GM19240 (cell line): ENCODE measurements at regions not wholly inside any gene's neighbourhood (a gene's known extent, or its start where the extent isn't known, plus 50 kb on each side); places are given as distances from the start of the nearest gene placed in this dataset.
"Not testable (repeated sequence)": the region's sequence is repeated elsewhere in the genome, so short reads cannot be mapped to it uniquely, and the experiment has no call there.

Experiments used
- DNase-seq: peaks from one replicate; pipeline ENCODE4 v3.0.0; 2011; ENCODE audit warnings: low spot score; ENCODE audit not compliant: insufficient read length

DNA sequence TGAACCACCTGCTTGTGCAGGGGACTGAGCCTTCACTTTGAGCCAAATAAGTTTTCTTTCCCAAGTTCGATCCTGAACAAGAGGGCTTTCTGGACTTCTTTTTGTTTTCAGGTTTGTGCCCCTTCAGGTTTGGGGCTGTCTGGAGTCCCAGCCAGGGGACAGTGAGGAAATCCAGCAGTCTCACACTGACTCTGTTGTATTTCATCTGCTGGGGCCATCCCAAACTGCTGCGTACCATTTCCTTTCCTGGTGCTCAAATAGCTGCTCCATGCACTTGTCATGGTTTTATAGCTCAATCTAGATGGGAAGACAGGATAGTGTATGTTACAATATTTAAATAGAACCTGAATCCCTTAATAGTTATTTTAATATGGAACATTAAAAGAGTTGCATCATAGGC, 66.3 kb upstream of the IGLL5 start:
- no peak for DNase-seq

DNA sequence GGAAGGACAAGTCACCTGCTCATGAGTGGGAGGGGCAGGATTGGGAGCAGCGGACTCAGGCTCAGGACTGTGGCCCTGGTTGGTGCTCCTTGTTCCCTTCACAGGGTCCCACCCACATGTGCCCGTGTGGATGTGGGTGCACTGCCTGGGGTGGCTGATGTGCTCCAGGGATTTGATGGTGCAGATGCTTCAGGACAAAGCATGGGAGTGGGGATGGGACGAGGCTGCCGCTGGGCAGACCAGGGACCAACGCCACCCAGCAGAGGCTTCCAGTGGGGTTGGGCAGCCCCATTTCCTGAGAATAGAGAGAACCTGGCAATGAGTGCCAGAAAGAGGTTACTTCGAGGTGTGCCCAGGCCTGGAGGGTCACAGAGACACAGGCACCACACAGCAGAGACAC, 65.5 kb upstream of the IGLL5 start:
- DNase-seq: no peak

DNA sequence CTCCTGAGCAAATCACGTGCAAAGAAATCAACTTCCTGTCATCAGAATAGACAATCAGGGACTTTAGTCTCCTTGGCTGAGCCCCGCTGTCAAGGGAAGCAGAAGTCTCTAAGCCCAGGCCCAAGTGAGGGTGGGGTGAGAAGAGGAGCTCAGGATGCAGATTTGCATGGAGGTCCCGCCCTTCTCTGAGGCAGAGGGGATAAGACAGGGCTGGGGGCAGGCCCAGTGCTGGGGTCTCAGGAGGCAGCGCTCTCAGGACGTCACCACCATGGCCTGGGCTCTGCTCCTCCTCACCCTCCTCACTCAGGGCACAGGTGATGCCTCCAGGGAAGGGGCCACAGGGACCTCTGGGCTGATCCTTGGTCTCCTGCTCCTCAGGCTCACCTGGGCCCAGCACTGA, 65.1 kb upstream of the IGLL5 start:
- not testable (repeated sequence) for DNase-seq

DNA sequence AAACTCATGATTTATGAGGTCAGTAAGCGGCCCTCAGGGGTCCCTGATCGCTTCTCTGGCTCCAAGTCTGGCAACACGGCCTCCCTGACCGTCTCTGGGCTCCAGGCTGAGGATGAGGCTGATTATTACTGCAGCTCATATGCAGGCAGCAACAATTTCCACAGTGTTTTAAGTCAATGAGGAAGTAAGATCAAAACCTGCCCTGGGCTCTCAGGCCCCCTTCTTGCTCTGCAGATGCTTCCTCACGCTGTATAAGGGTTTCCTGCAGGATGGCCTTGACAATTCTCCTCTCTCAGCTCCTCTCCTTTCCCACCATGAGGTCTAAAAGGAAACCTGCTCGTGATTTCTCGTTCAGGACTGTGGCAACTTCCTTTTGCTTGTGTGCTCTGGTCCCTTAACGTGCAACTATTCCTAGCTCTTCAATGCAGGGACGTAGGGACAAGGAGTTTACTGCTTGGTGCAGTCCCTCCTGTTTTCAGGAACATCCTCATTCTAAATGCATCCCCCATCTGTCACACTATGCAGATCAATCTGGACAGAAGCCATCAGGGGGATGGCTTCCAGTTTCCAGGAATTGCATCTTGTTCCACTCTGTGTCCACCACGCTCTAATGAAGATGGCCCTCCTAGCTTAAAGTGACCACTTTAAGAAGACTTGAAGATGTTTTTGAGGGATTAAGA, 64.3 kb upstream of the IGLL5 start:
- no peak for DNase-seq

DNA sequence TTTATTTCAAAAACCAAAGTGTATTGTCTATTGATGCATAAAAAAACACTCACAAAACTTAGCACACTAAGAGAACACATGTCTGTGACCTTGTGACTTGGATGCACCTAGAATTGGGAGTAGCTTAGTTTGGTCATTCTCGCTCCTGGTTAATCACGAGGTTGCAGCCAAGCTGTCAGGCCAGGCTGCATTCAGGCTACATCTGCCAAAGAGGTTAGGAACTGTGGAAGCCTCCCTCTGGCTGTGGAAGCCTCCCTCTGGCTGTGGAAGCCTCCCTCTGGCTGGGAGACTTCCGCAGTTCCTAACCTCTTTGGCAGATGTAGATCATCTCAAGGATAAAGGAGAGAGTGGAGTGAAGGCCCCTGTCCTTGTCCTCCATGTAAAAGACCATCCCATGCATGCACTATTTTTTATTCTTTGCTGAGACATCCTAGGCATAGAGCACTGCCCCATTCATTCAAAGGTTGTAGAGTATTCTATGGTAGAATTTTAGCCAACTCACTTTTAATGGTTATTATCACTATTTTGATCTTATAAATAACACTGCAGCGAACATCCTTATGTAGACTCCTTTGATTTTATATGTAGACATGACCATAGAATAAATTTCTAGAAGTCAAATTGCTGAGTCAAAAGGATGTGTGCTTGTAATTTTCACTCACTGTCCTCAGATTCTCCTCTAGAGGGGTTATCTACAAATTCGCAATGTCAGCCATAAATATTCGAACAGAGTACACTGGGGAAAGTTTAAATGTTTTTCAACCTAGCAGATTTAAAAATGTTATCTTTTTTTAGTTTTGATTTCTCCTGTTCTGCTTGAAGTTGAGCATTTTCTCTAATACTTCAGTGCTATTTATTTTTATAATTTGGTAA, 63.0 kb upstream of the IGLL5 start:
- no peak for DNase-seq

DNA sequence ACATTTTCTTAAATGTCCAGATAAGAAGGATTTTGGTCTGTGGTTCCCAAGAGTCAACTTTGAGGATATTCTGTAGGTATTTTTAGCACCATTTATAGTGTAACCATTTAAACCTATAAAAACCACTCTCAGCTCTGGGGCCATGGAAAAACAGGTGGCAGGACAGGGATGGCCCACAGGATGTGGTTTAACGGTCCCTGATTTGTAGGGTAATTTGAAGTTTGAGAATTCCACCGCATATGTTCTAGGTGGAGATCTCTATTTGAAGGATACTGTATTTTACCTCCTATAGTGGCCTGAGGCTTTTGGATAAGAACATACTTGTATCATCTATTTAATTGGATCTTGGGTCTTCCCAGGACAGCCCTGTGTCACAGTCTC, 62.4 kb upstream of the IGLL5 start:
- DNase-seq: no peak

DNA sequence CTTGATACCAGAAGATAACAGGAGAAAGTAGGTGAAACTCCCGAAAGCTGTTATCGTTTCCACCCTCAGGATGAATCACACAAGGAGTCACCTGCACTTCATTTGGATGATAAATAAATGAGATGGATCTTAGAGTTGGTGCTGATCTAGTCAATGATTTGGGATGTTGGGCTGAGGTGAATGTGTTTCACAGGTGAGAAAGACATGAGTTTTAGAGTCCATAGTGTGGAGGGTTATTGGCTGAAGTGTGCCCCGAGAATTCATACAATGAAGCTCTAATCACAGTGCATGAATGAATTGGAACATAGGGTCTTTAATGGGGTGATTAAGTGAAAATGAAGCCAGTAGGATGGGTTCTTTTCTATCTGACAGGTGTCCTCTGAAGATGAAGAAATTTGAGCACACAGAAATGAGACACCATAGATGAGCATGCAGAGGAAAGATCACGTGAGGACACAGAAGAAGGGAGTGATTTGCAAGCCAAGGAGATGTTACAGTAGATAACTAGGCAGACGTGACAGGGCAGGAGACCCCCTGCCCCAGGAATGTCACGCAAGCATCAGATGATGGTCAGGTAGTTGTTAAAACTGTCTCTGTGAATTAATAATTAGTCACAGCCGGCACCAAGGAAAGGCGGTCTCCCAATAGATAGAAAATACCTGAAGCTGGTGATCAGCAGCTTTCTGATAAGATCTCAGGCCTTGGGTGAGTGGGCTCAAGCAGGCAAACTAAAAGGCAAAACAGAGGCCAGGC, 60.3 kb upstream of the IGLL5 start:
- DNase-seq: no peak

DNA sequence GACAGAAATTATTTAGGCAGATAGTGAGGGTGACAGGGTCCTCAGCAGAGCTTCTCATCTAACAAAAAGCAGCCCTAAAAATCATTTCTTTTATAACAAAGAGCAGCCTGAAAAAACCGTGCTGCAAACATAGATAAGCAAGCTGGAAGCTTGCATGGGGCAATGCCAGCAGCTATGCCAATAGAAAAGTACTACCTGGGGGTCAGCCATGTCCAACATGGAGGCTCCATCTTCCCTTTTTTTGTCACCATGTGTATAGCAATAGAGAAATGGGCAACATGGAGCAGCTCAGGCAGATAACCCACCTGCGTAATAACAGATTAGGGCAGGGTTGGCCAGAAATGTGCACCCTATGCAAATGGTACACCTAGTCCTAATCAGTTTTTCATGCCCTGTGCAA, 57.4 kb upstream of the IGLL5 start:
- no peak for DNase-seq

DNA sequence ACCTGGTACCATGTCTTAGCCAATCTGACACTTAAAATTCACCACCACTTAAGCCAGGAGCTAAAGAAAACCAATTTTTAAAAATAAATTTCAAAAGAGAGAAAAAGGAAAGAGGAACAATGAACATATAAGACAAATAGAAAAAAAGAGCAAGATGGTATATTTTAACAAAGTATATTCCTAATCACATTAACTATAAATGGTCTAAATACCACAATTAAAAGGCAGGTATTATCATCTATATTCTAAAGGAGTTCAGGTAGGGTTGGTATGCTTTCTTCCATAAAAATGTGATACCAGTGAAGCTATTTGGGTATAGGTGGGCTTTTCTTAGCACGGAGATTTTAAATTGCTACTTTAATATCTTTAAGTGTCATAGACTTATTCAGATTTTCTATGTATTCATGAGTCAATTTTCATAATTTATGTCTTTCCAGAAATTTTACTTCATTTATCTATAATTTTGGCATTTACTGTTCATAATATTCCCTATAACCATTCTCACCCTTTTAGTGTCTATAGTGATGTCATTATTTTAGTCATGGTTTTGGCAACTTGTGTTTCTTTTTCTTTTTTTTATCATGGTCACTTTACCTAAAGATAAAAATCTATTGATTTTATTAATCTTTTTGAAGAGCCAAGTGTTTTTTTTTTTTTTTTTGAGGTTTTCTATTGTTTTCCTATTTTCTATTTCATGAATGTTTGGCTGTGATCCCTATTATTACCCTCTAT, 56.5 kb upstream of the IGLL5 start:
- DNase-seq: no peak

DNA sequence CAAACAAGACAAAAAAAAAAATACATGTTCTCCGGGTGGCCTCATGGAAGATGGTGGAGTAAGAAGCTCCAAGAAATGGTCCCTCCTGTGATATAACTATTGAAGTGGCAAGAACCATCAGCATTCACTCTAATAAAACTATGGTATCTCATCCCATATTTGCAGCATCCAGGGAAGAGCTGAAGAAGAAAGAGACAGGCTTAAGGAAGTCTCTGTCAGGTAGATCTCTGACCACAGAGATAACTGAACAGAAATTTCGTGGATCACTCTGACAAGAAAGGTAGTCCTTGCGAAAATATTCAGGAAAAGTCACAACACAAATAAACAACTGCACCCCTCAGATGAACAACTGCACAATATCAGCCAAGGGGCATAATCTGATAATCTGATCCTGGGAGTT, 54.6 kb upstream of the IGLL5 start:
- DNase-seq: no peak

DNA sequence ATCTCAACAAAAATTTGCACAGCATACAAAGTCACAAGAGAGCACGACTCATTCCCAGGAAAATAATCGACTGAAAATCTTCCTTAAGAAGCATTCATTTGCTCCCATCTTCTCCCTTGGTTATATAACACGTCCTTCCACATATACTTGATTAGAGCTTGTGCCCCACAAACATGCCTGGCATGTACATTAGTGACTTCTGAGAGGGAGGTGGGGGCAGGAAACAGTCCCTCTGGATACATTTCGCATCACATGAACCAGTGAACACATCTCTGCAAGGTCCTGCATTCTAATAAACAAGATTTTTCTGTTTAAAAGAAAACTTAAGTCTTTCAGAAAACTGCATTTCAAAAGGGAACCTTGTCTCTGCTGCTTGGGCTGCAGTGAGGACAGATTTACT, 54.1 kb upstream of the IGLL5 start:
- no peak for DNase-seq

DNA sequence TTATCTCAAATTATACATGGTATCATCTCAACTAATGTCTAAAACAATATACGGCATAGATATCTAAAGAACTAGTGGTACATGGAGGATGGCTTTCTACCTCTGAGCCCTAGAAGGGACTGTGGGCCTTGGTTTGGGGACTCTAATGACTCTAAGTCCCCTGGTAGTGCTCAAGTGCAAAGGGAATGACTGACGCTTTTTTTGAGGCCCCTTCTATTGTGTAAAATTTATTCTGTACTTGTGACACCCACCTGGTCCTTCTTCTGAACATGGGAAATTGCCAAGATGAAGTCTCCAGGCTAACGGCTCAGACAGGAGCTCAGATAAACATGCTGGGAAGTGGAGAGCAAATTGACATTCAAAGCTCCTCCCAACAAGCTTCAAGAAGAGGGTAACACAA, 53.4 kb upstream of the IGLL5 start:
- no peak for DNase-seq

DNA sequence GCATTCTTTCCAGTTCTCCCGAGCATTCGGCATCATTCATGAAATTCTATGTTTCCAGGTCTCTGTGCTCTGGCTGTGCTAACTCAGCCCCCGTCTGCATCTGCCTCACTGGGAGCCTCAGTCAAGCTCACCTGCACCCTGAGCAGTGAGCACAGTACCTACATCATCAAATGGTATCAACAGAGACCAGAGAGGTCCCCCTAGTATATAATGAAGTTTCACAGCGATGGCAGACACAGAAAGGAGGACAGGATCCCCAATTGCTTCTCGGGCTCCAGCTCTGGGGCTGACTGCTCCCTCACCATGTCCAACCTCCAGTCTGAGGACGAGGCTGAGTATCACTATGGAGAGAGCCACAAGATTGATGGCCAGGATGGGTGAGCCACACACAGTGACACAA, 52.8 kb upstream of the IGLL5 start:
- no peak for DNase-seq

DNA sequence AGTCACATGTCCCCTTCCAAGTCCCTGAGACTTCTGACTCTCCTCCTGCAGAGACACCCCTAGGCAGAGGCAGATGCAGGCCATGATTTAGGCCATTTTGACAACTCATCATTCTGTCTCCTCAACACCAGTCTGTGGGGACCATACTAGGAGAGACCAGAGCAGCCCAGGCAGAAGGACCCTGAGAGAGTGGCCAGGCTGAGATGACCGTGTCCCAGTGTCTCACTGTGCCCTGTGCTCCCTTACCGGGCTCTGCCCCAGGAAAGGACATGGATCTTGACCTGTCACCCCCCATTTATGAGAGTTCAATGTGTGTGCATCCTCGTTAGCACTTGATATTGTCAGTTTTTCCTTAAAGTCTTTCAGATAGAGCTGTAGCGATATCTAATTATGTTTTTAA, 52.4 kb upstream of the IGLL5 start:
- DNase-seq: no peak

DNA sequence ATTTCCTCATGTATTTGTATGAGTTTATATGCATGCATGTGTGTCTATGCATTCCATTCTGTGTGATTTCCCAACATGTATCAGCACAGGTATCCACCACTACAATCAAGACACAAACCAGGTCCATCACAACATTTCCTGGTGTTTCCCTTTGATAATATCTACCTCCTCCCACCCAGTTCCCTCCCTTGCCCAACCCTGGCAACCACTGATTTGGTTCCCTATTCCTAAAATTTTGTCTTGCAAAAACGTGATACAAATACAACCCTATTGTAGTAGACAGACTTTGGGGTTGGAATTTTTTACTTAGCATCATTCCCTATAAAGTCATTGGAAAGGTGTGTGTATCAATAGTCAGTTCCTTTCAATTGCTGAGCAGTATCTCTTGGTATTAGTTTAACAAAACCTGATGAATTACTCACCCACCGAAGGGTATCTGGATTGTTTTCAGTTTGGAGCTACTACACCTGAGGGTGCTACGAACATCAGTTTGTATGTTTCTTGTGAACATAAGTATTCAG, 51.8 kb upstream of the IGLL5 start:
- no peak for DNase-seq

DNA sequence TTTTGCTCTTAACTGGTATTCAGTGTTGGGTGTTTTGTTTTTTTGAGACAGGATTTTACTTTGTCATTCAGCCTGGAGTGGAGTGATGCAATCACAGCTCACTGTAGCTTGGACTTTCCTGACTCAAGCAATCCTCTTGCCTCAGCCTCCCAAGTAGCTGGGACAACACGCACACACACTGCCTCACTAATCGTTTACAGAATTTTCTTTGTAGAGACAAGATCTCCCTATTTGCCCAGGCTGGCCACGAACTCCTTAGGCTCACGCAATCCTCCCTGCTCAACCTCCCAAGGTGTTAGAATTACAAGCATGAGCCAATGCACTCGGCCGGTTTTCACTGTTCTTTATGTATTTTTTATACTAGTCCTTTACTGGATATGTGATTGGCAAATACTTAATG, 51.0 kb upstream of the IGLL5 start:
- no peak for DNase-seq
